ENCODE measurements at regions not wholly inside any gene's neighbourhood (a gene's known extent, or its start where the extent isn't known, plus 50 kb on each side); places are given as distances from the start of the nearest gene placed in this dataset.

- TF ChIP-seq ZFP30 (CRISPR knock-in tag; IDR thresholded peaks at IDR 0.05), result no peak
- no peak for TF ChIP-seq OSR1 (CRISPR knock-in tag; IDR thresholded peaks at IDR 0.05)
- no peak for TF ChIP-seq SNAI2 (CRISPR knock-in tag; IDR thresholded peaks at IDR 0.05)
- TF ChIP-seq ZFP3 (CRISPR knock-in tag; IDR thresholded peaks at IDR 0.05), result no peak
- no peak for TF ChIP-seq TCF4 (CRISPR knock-in tag; IDR thresholded peaks at IDR 0.05; ENCODE audit: borderline replicate concordance)
Observed at GRCh38 chr2:147689220-147689909, 155.5 kb upstream of the ACVR2A start.
